Femur (tissue), 1 donor: ENCODE measurements at regions not wholly inside any gene's neighbourhood (a gene's known extent, or its start where the extent isn't known, plus 50 kb on each side); places are given as distances from the start of the nearest gene placed in this dataset.

ENCODE experiments used
- DNase-seq: peaks from one replicate; pipeline ENCODE4 v3.0.0-alpha.2; 2017

- no peak for DNase-seq
Measured at GRCh38 chr3:164539215-164539614, 539.1 kb downstream of the SI start.

DNA sequence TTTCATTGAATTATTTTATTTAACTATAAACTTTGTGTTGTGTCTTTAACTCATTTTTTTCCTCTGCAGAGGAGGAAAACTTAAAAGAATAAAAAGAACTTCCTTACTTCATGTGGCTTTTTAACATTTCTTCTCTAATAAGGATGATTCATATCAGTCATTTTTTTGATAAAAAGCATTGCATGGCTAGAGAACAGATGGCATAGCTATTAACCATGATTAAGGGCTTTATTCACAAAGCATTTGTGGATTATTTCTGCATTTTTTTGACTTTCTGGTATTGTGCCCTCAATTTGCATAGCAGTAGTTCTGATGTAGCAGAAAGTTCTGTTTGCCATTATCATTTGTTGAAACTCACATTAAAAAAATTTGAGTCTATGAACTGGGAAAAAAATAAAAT is 540.8 kb downstream of the SI start:
- no peak for DNase-seq

- DNase-seq, result no peak
Measured at GRCh38 chr3:164533275-164533674, 545.0 kb downstream of the SI start.

- DNase-seq, result no peak
Measured at GRCh38 chr3:164526250-164526649, 552.0 kb downstream of the SI start.

GRCh38 chr3:164524201-164524600 is 554.1 kb downstream of the SI start:
- DNase-seq, result no peak

DNA sequence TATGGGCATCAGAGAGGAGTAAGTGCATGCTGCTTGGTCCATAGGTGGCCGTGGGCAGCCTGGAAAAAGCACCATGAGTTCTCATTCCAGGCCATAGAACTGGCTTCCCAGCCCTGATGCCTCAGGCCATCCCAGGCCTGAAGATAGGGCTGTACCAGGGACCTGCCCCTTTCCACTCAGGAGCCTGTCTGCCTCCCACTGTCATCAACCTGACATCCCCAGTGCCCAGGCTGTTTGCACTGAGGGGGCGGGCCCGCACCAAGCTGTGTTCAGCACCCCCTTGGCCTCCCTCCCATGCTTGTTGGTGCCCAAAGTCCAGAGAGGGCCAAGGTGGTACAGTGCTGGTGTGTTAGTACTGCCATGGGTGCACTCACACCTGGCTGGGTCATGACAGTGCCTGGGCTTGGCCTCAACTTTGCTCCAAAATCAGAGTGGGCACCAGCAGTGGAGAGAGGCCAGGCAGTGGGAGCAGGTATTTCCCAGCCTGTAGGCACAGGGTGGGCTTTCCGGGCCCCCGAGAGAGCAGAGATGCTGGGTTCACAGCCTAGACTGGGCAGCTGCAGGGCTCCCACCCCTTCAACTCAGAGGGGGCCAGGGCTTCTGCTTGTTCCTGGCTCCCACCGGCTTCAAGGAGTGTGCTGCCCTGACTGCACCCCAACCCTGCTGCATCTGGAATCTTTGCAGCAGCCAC is 556.1 kb downstream of the SI start:
- DNase-seq, result no peak

DNA sequence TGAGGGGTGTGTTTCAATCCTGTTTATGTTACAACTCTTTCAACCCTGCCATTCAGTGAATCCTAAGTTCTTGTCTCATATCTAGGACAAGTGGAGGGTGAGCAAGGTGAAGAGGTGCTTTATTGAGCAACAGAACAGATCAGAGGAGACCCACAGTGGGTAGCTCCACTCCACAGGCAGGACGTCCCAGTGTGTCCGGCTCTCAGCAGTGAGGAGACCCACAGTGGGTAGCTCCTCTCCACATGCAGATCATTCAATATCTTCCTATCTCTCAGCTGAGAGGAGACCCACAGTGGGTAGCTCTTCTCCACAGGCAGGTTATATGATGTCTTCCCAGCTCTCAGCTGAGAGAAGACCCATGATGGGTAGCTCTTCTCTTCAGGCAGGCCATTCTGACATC is 556.7 kb downstream of the SI start:
- DNase-seq, result no peak

GRCh38 chr3:164521139-164521538 is 557.2 kb downstream of the SI start:
- DNase-seq, result no peak

- DNase-seq, result no peak
Measured at GRCh38 chr3:164515256-164515655, 563.0 kb downstream of the SI start.

GRCh38 chr3:164514576-164514975 is 563.7 kb downstream of the SI start:
- no peak for DNase-seq

DNA sequence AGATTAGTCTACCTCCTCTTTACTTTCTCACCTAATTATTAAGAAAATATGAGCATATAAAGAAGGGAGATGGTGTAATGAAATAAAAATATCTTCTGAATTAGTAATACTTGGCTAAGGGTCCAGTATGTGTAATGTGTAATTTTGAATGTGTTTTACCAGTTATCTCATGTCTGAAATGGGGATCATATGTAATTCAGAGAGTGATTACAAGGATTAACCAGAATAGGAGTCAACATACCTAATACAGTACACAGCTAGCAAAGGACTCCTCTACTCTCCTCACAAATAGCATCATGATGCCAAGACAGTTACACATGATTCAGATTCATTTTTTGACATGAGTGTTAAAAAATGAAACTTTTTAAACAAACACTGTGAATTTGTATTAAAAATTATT is 570.4 kb downstream of the SI start:
- no peak for DNase-seq

GRCh38 chr3:164498917-164499316 is 579.4 kb downstream of the SI start:
- DNase-seq, result no peak

DNA sequence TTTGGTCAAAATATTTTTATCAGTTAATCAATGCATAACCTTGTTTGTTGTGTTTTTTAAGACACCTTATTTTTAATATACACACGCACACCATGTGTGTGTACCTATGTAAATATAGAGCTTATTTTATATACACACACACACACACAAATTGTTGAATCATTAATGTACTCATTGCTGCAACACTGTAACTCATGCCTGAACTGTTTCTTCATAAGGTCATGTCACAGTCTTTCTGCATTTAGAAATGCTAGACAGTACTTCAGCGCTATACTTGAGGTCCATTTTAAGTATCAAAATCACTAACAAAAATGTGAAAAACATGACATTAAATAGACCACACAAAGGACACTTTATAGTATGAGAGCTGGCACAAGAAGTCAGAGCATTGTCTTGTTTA is 589.4 kb downstream of the SI start:
- no peak for DNase-seq

GRCh38 chr3:164486150-164486549 is 592.1 kb downstream of the SI start:
- DNase-seq, result no peak

- DNase-seq, result no peak
Measured at GRCh38 chr3:164479978-164480377, 598.3 kb downstream of the SI start.

- DNase-seq, result no peak
Measured at GRCh38 chr3:164479406-164479805, 598.9 kb downstream of the SI start.

DNA sequence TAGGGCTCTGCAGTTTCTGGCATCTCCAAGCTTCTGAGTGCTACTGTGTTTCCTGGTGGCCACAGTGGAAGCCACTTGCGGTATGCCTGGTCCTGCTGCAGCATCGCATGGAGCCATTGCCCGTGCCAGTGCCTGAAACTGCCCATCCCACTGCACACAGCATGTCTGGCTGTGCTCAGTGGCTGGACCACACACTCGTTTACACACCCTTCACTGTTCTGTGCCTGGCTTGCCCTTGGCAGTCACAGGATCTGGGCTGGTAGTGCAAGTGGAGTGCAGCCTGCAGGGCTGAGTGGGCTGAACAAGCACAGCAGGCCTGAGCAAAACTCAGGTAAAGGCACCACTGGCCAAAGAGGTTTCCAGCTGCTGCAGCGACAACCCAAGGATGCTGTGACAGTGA is 600.0 kb downstream of the SI start:
- DNase-seq, result no peak

DNA sequence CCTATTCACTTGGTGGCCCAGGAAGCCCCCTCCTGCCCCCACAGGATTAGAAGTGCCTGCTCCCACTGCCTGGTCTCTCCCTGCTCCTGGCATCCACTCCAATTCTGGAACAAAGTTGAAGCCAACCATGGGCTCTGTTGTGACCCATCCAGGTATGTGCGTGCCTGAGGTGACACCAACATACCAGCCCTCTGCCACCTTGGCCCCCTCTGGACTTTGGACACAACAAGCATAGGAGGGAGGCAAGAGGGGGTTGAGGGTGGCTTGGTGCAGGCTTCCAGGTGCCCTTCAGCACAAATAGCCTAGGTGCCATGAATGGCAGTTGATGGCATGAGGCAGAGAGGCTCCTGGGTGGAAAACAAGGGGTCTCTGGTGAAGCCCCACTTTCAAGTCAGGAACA is 600.9 kb downstream of the SI start:
- no peak for DNase-seq

- DNase-seq, result no peak
Measured at GRCh38 chr3:164476631-164477030, 601.7 kb downstream of the SI start.

DNA sequence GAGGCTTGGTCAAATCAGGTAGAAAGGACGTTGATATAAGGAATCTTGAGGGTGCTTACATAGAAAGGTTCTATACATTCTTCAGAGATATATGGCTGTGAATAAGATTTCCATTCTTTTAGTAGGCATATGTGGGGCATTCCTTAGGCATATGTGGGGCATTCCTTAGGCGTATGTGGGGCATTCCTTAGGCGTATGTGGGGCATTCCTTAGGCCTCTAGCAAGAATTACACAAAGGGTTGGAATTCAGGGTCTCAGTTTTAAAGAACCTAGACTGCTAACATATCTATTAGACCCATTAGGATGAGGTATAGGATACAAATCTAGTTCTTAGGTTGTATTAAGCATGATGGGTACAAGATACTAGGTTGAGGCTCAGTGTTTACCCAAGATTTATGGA is 607.8 kb downstream of the SI start:
- DNase-seq, result no peak

DNA sequence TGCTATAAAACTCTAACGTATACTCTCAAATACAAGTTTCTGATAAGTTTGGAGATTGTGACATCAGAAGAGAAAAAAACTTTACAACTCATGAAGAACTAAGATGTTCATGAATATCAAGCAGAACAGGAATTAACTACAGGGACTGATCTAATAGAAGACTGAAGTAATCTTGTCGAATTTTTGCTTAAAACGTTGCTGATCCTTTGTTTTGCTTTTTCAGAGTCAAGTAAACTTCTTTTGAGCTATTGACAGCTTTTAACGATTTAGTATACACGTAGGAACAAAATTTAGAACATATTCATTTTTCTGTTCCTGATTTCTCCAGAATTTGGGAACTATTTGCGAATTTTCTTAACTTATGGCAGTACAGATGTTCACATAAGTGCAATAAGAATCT is 610.2 kb downstream of the SI start:
- no peak for DNase-seq

- DNase-seq, result no peak
Measured at GRCh38 chr3:164467007-164467406, 611.3 kb downstream of the SI start.

DNA sequence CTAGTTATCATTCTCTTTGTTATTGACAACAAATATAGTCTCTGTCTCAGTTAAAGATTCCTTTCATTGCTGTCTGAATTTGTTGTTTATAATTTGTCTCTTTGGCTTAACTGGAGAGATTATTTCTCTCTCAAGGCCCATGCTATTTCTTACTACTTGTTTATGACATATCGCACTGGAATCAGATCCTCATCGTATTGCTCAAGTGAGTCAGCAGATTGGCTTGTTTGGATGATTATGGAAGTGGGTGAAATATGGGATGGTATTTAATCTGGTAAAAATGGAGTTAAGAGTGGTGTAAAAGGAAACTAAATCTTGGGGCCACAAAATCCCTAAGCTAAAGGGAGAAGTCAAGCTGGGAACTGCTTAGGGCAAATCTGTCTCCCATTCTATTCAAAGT is 613.1 kb downstream of the SI start:
- no peak for DNase-seq

DNA sequence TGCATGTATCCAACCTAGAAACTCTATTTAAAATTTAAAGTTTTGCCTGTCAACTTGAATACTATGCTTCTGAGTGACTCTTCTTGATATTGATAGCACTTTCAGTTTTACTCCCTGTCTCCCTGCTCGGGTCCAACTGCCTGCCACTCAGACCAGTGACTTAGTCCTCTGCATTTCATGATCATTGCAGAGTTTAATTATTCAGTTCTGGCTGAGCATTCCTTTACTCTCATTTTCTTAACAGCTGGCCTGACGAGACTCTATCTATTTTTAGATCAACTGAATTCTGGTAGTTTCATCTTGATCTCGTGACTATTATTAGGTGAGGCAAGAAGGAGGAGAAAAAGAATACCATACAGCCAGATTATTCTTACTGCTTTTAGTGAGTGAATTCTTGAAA is 617.4 kb downstream of the SI start:
- DNase-seq, result no peak

DNA sequence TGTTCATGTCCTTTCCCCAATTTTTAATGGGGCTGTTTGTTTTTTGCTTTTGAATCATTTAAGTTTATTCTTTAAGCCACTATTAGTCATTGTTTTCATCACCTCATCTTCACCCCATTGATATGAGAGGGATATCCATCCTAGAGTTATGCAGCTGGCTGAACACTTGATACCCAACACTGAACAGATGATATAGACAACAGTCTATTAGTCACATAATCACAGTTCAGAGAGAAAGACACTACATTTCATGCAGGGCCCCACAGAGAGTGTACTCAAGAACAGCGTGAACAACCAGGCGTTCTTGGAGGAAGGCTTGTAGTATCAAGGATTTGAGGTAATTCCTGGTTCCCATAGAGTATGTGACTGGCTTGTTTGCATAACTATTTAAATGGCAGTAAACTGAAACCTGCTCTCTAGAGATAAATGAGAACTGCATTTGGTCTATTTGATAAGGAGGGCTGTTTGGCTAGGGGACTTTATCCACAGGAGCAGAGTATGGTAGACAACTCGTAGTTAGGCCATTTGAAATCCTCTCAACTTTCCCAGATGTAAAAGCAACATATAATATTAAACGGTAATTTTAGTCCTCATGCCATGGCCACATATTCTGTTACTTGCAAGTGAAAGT is 618.7 kb downstream of the SI start:
- DNase-seq, result no peak
